Ishikawa (cell line): ENCODE measurements at regions not wholly inside any gene's neighbourhood (a gene's known extent, or its start where the extent isn't known, plus 50 kb on each side); places are given as distances from the start of the nearest gene placed in this dataset.

Experiments used
- CEBPB ChIP-seq: IDR thresholded peaks from 2 replicates; pipeline ENCODE4 v1.6.1; 2012
- CREB1 ChIP-seq: IDR thresholded peaks from 2 replicates; pipeline ENCODE4 v1.6.1; 2012; ENCODE audit warnings: low read depth
- EGR1 ChIP-seq: IDR thresholded peaks from 2 replicates; pipeline ENCODE4 v1.6.1; 2012
- EP300 ChIP-seq: IDR thresholded peaks from 2 replicates; pipeline ENCODE4 v1.6.1; 2012; ENCODE audit warnings: borderline replicate concordance
- FOXM1 ChIP-seq: IDR thresholded peaks from 2 replicates; pipeline ENCODE4 v1.6.1; 2012; ENCODE audit warnings: low read depth, borderline replicate concordance
- MAX ChIP-seq: IDR thresholded peaks from 2 replicates; pipeline ENCODE4 v1.6.1; 2012
- NFIC ChIP-seq: IDR thresholded peaks from 2 replicates; pipeline ENCODE4 v1.6.1; 2012
- RAD21 ChIP-seq: IDR thresholded peaks from 2 replicates; pipeline ENCODE4 v1.6.1; 2012; ENCODE audit warnings: low read depth
- REST ChIP-seq: IDR thresholded peaks from 2 replicates; pipeline ENCODE4 v1.6.1; 2012; ENCODE audit warnings: low read depth, mild to moderate bottlenecking
- TAF1 ChIP-seq: IDR thresholded peaks from 2 replicates; pipeline ENCODE4 v1.6.1; 2012; ENCODE audit warnings: low read depth, mild to moderate bottlenecking
- USF1 ChIP-seq: IDR thresholded peaks from 2 replicates; pipeline ENCODE4 v1.6.1; 2012
- YY1 ChIP-seq: IDR thresholded peaks from 2 replicates; pipeline ENCODE4 v1.6.1; 2012; ENCODE audit warnings: low read depth

GRCh38 chr6:56335726-56336125, 88.3 kb upstream of the COL21A1 start:
- TF ChIP-seq REST (no peak), MAX (no peak), USF1 (no peak), YY1 (no peak), EP300 (no peak), CEBPB (no peak), RAD21 (no peak), CREB1 (no peak), TAF1 (no peak), NFIC (no peak), FOXM1 (no peak), EGR1 (no peak)
